Nephron (organoid): ENCODE measurements at regions not wholly inside any gene's neighbourhood (a gene's known extent, or its start where the extent isn't known, plus 50 kb on each side); places are given as distances from the start of the nearest gene placed in this dataset.

ENCODE experiments used
- H3K27ac Mint-ChIP-seq, 3 experiments: 2 replicates each; pipeline ENCODE4 v1.8.0; 2020; ENCODE audit warnings: mixed read lengths in 3 of 3, mild to moderate bottlenecking in 2 of 3, moderate library complexity in 1 of 3
- H3K27me3 Mint-ChIP-seq: 2 replicates; pipeline ENCODE4 v1.8.0; 2021; ENCODE audit warnings: low read depth, mild to moderate bottlenecking, moderate library complexity, mixed read lengths
- H3K36me3 Mint-ChIP-seq: 2 replicates; pipeline ENCODE4 v1.8.0; 2020; ENCODE audit warnings: low read depth, mixed read lengths
- H3K4me1 Mint-ChIP-seq: 2 replicates; pipeline ENCODE4 v1.8.0; 2020; ENCODE audit warnings: mixed read lengths
- H3K4me3 Mint-ChIP-seq, 3 experiments: 2 replicates each; pipeline ENCODE4 v1.8.0; 2020; ENCODE audit warnings: mild to moderate bottlenecking in 3 of 3, mixed read lengths in 3 of 3, moderate library complexity in 2 of 3
- H3K9me3 Mint-ChIP-seq: 2 replicates; pipeline ENCODE4 v1.8.0; 2020; ENCODE audit warnings: mixed read lengths
- CTCF ChIP-seq, 3 experiments: fragments of 200-600 bp; sonication (generic); IDR thresholded peaks; one replicate each; pipeline ENCODE4 v1.5.0; 2021; ENCODE audit warnings: antibody characterized with exemption in 3 of 3; ENCODE audit not compliant: unreplicated experiment in 3 of 3

GRCh38 chr12:22759769-22760674 lies 135.1 kb downstream of the ETNK1 start:
- Mint-ChIP-seq H3K27ac (no peak overlapping the region), H3K4me3 (no peak overlapping the region), H3K9me3 (peaks cover 2% of the 10 kb centered on the region), H3K27me3 (no peaks in the 10 kb centered on the region), H3K36me3 (no peaks in the 10 kb centered on the region), H3K4me1 (no peaks in the 10 kb centered on the region)
- no peak for TF ChIP-seq CTCF (IDR thresholded peaks at IDR 0.05; ENCODE audit: unreplicated experiment in 3 of 3)

GRCh38 chr12:22765421-22766130 lies 140.6 kb downstream of the ETNK1 start:
- no peak overlapping the region for H3K27ac Mint-ChIP-seq
- no peaks in the 10 kb centered on the region for H3K36me3 Mint-ChIP-seq
- H3K4me3 Mint-ChIP-seq, result no peak overlapping the region
- no peaks in the 10 kb centered on the region for H3K27me3 Mint-ChIP-seq
- no peaks in the 10 kb centered on the region for H3K4me1 Mint-ChIP-seq
- no peak for TF ChIP-seq CTCF (IDR thresholded peaks at IDR 0.05; ENCODE audit: unreplicated experiment in 3 of 3)
- H3K9me3 Mint-ChIP-seq, result no peaks in the 10 kb centered on the region

GRCh38 chr12:22766911-22767420 lies 142.0 kb downstream of the ETNK1 start:
- TF ChIP-seq CTCF (IDR thresholded peaks at IDR 0.05; ENCODE audit: unreplicated experiment in 3 of 3), result no peak

GRCh38 chr12:22781339-22781738 lies 156.4 kb downstream of the ETNK1 start:
- H3K4me1 Mint-ChIP-seq, result no peaks in the 10 kb centered on the region
- TF ChIP-seq CTCF (IDR thresholded peaks at IDR 0.05; ENCODE audit: unreplicated experiment in 3 of 3), result no peak
- no peak overlapping the region for H3K4me3 Mint-ChIP-seq

More at GRCh38 chr12:22766911-22767420, 142.0 kb downstream of the ETNK1 start:
- Mint-ChIP-seq H3K9me3 (no peaks in the 10 kb centered on the region), H3K27ac (no peak overlapping the region), H3K27me3 (no peaks in the 10 kb centered on the region), H3K4me1 (no peaks in the 10 kb centered on the region), H3K36me3 (no peaks in the 10 kb centered on the region), H3K4me3 (no peak overlapping the region)

GRCh38 chr12:22787557-22787956 lies 162.6 kb downstream of the ETNK1 start:
- no peaks in the 10 kb centered on the region for H3K4me1 Mint-ChIP-seq
- no peaks in the 10 kb centered on the region for H3K27me3 Mint-ChIP-seq
- no peaks in the 10 kb centered on the region for H3K36me3 Mint-ChIP-seq

More at GRCh38 chr12:22781339-22781738, 156.4 kb downstream of the ETNK1 start:
- Mint-ChIP-seq H3K27me3 (no peaks in the 10 kb centered on the region), H3K36me3 (no peaks in the 10 kb centered on the region), H3K9me3 (peaks cover 4% of the 10 kb centered on the region), H3K27ac (no peak overlapping the region)

More at GRCh38 chr12:22787557-22787956, 162.6 kb downstream of the ETNK1 start:
- Mint-ChIP-seq H3K9me3 (peaks cover 8% of the 10 kb centered on the region), H3K27ac (no peak overlapping the region), H3K4me3 (no peak overlapping the region)
- no peak for TF ChIP-seq CTCF (IDR thresholded peaks at IDR 0.05; ENCODE audit: unreplicated experiment in 3 of 3)
